IPS DF 4.7 (cell line): ENCODE measurements at regions not wholly inside any gene's neighbourhood (a gene's known extent, or its start where the extent isn't known, plus 50 kb on each side); places are given as distances from the start of the nearest gene placed in this dataset.
"Not testable (repeated sequence)": the region's sequence is repeated elsewhere in the genome, so short reads cannot be mapped to it uniquely, and the experiment has no call there.

Experiments used
- DNase-seq: peaks from one replicate; pipeline ENCODE4 v3.0.0-alpha.2; 2013; ENCODE audit warnings: low spot score; ENCODE audit errors: extremely low read depth

- no peak for DNase-seq
Measured at GRCh38 chr2:48183991-48184390, 130.5 kb upstream of the FOXN2 start.

- no peak for DNase-seq
Measured at GRCh38 chr2:48187503-48187902, 127.0 kb upstream of the FOXN2 start.

- DNase-seq, result no peak
Measured at GRCh38 chr2:48189552-48190228, 124.8 kb upstream of the FOXN2 start.

- DNase-seq, result no peak
Measured at GRCh38 chr2:48190230-48190629, 124.3 kb upstream of the FOXN2 start.

GRCh38 chr2:48194641-48195040 lies 119.8 kb upstream of the FOXN2 start:
- no peak for DNase-seq

- no peak for DNase-seq
Measured at GRCh38 chr2:48195169-48195568, 119.3 kb upstream of the FOXN2 start.

GRCh38 chr2:48197618-48198017 lies 116.9 kb upstream of the FOXN2 start:
- DNase-seq, result no peak

- DNase-seq, result no peak
Measured at GRCh38 chr2:48198371-48198770, 116.1 kb upstream of the FOXN2 start.

- DNase-seq, result no peak
Measured at GRCh38 chr2:48199070-48199469, 115.4 kb upstream of the FOXN2 start.

- no peak for DNase-seq
Measured at GRCh38 chr2:48200620-48201293, 113.7 kb upstream of the FOXN2 start.

- DNase-seq, result not testable (repeated sequence)
Measured at GRCh38 chr2:48201435-48201834, 113.0 kb upstream of the FOXN2 start.

- DNase-seq, result no peak
Measured at GRCh38 chr2:48202863-48203642, 111.4 kb upstream of the FOXN2 start.

GRCh38 chr2:48203668-48204067 lies 110.8 kb upstream of the FOXN2 start:
- DNase-seq, result no peak

- DNase-seq, result no peak
Measured at GRCh38 chr2:48204750-48205136, 109.7 kb upstream of the FOXN2 start.

- DNase-seq, result no peak
Measured at GRCh38 chr2:48205137-48205798, 109.2 kb upstream of the FOXN2 start.

- not testable (repeated sequence) for DNase-seq
Measured at GRCh38 chr2:48206056-48206656, 108.3 kb upstream of the FOXN2 start.

- DNase-seq, result no peak
Measured at GRCh38 chr2:48207201-48207641, 107.3 kb upstream of the FOXN2 start.

GRCh38 chr2:48207851-48208250 lies 106.6 kb upstream of the FOXN2 start:
- no peak for DNase-seq

- no peak for DNase-seq
Measured at GRCh38 chr2:48209214-48209885, 105.1 kb upstream of the FOXN2 start.

- no peak for DNase-seq
Measured at GRCh38 chr2:48210189-48210588, 104.3 kb upstream of the FOXN2 start.

- DNase-seq, result no peak
Measured at GRCh38 chr2:48213646-48214045, 100.8 kb upstream of the FOXN2 start.
